H9 (cell line): ENCODE measurements at regions not wholly inside any gene's neighbourhood (a gene's known extent, or its start where the extent isn't known, plus 50 kb on each side); places are given as distances from the start of the nearest gene placed in this dataset.

Experiments
- DNase-seq: peaks from one replicate; pipeline ENCODE4 v3.0.0-alpha.2; 2017
- H2AFZ ChIP-seq: one replicate; pipeline ENCODE4 v1.6.1; 2013; ENCODE audit warnings: mild to moderate bottlenecking, low read length, control low read depth, moderate library complexity
- H2AK5ac ChIP-seq: 2 replicates; pipeline ENCODE4 v1.6.1; 2013; ENCODE audit warnings: low read length, control low read depth, mixed read lengths; ENCODE audit not compliant: insufficient read length
- H2BK120ac ChIP-seq: one replicate; pipeline ENCODE4 v1.6.1; 2013; ENCODE audit warnings: low read depth, mild to moderate bottlenecking, low read length, control low read depth, inconsistent platforms; ENCODE audit not compliant: poor library complexity, severe bottlenecking
- H2BK12ac ChIP-seq: 2 replicates; pipeline ENCODE4 v1.6.1; 2013; ENCODE audit warnings: low read length, control low read depth, mixed read lengths, low read depth; ENCODE audit not compliant: insufficient read length
- H2BK15ac ChIP-seq: 2 replicates; pipeline ENCODE4 v1.6.1; 2013; ENCODE audit warnings: low read depth, low read length, control low read depth
- H2BK20ac ChIP-seq: one replicate; pipeline ENCODE4 v1.6.1; 2013; ENCODE audit warnings: low read depth, mild to moderate bottlenecking, low read length, control low read depth, inconsistent platforms; ENCODE audit not compliant: poor library complexity, severe bottlenecking
- H2BK5ac ChIP-seq: 2 replicates; pipeline ENCODE4 v1.6.1; 2013; ENCODE audit warnings: low read length, control low read depth, mixed read lengths; ENCODE audit not compliant: insufficient read length
- H3K14ac ChIP-seq: 2 replicates; pipeline ENCODE4 v1.6.1; 2013; ENCODE audit warnings: low read length, control low read depth; ENCODE audit not compliant: insufficient read depth
- H3K18ac ChIP-seq: 2 replicates; pipeline ENCODE4 v1.6.1; 2013; ENCODE audit warnings: low read depth, mild to moderate bottlenecking, mixed read lengths, low read length, control low read depth; ENCODE audit not compliant: insufficient read length
- H3K23ac ChIP-seq: 2 replicates; pipeline ENCODE4 v1.6.1; 2013; ENCODE audit warnings: low read length, control low read depth, mixed read lengths, low read depth; ENCODE audit not compliant: insufficient read length
- H3K23me2 ChIP-seq: 2 replicates; pipeline ENCODE4 v1.6.1; 2013; ENCODE audit warnings: low read depth, mild to moderate bottlenecking, mixed read lengths, low read length, control low read depth; ENCODE audit not compliant: insufficient read length, poor library complexity, severe bottlenecking
- H3K27ac ChIP-seq: 2 replicates; pipeline ENCODE4 v1.5.1; 2013; ENCODE audit warnings: low read length, control low read depth, mixed read lengths, low read depth; ENCODE audit not compliant: insufficient read length
- H3K27me3 ChIP-seq: 2 replicates; pipeline ENCODE4 v1.6.1; 2013; ENCODE audit warnings: low read length, control low read depth, inconsistent platforms; ENCODE audit not compliant: insufficient read depth
- H3K4ac ChIP-seq: 2 replicates; pipeline ENCODE4 v1.6.1; 2013; ENCODE audit warnings: low read depth, mild to moderate bottlenecking, control low read depth, inconsistent platforms, low read length, moderate library complexity
- H3K4me1 ChIP-seq: 2 replicates; pipeline ENCODE4 v1.6.1; 2013; ENCODE audit warnings: low read length, control low read depth, inconsistent platforms; ENCODE audit not compliant: insufficient read depth
- H3K4me2 ChIP-seq: 2 replicates; pipeline ENCODE4 v1.6.1; 2013; ENCODE audit warnings: low read length, control low read depth, mixed read lengths; ENCODE audit not compliant: insufficient read length, insufficient read depth
- H3K56ac ChIP-seq: 2 replicates; pipeline ENCODE4 v1.6.1; 2013; ENCODE audit warnings: low read depth, mild to moderate bottlenecking, mixed read lengths, low read length, control low read depth; ENCODE audit not compliant: insufficient read length
- H3K79me1 ChIP-seq: 2 replicates; pipeline ENCODE4 v1.6.1; 2013; ENCODE audit warnings: low read depth, mild to moderate bottlenecking, moderate library complexity, low read length, control low read depth, inconsistent platforms; ENCODE audit not compliant: insufficient read depth, poor library complexity, severe bottlenecking
- H3K79me2 ChIP-seq: 2 replicates; pipeline ENCODE4 v1.6.1; 2013; ENCODE audit warnings: low read length, control low read depth, inconsistent platforms; ENCODE audit not compliant: insufficient read depth
- H3K9ac ChIP-seq: 2 replicates; pipeline ENCODE4 v1.6.1; 2013; ENCODE audit warnings: low read length, control low read depth, mixed read lengths; ENCODE audit not compliant: insufficient read length; ENCODE audit errors: extremely low read depth
- H3K9me3 ChIP-seq: one replicate; pipeline ENCODE4 v1.6.1; 2013; ENCODE audit warnings: low read depth, low read length, inconsistent platforms; ENCODE audit not compliant: control insufficient read depth
- H3T11ph ChIP-seq: one replicate; pipeline ENCODE4 v1.6.1; 2013; ENCODE audit warnings: mild to moderate bottlenecking, low read length, control low read depth, inconsistent platforms
- H4K20me1 ChIP-seq: one replicate; pipeline ENCODE4 v1.6.1; 2013; ENCODE audit not compliant: control insufficient read depth, insufficient read length, insufficient read depth
- H4K5ac ChIP-seq: 2 replicates; pipeline ENCODE4 v1.6.1; 2013; ENCODE audit warnings: low read depth, mild to moderate bottlenecking, mixed read lengths, low read length, control low read depth; ENCODE audit not compliant: insufficient read length
- H4K8ac ChIP-seq: replicated peaks from 2 replicates; pipeline ENCODE4 v1.6.1; 2013; ENCODE audit warnings: low read length, control low read depth, mixed read lengths, low read depth; ENCODE audit not compliant: insufficient read length
- H4K91ac ChIP-seq: 2 replicates; pipeline ENCODE4 v1.6.1; 2013; ENCODE audit warnings: low read depth, mild to moderate bottlenecking, moderate library complexity, mixed read lengths, low read length, control low read depth; ENCODE audit not compliant: insufficient read length
- H3K27ac Mint-ChIP-seq, 3 experiments: 2 replicates in 2 of 3; 3 replicates in 1 of 3; pipeline ENCODE4 v1.8.0; 2020 to 2021; ENCODE audit warnings: mixed read lengths in 3 of 3, mild to moderate bottlenecking in 1 of 3, moderate library complexity in 1 of 3
- H3K27me3 Mint-ChIP-seq: 2 replicates; pipeline ENCODE4 v1.8.0; 2021; ENCODE audit warnings: low read depth, mild to moderate bottlenecking, moderate library complexity, mixed read lengths
- H3K36me3 Mint-ChIP-seq, 3 experiments: 2 replicates in 2 of 3; 3 replicates in 1 of 3; pipeline ENCODE4 v1.8.0; 2020 to 2021; ENCODE audit warnings: low read depth in 3 of 3, mixed read lengths in 3 of 3; ENCODE audit not compliant: insufficient read depth in 1 of 3
- H3K4me1 Mint-ChIP-seq, 2 experiments: 2 replicates each; pipeline ENCODE4 v1.8.0; 2020; ENCODE audit warnings: mixed read lengths in 2 of 2
- H3K4me3 Mint-ChIP-seq, 2 experiments: 2 replicates in 1 of 2; 3 replicates in 1 of 2; pipeline ENCODE4 v1.8.0; 2020 to 2021; ENCODE audit warnings: mild to moderate bottlenecking in 2 of 2, mixed read lengths in 2 of 2, moderate library complexity in 1 of 2
- H3K9me3 Mint-ChIP-seq, 2 experiments: 2 replicates in 1 of 2; 3 replicates in 1 of 2; pipeline ENCODE4 v1.8.0; 2020; ENCODE audit warnings: mild to moderate bottlenecking in 2 of 2, mixed read lengths in 2 of 2, moderate library complexity in 1 of 2
- WGBS: extraction: QIAGEN DNeasy Blood & Tissue Kit; methylation state at CpG from one replicate; pipeline ENCODE4 v1.1.7; 2013; ENCODE audit warnings: missing lambda C conversion rate, low lambda C conversion rate, mixed read lengths; ENCODE audit not compliant: insufficient read length; ENCODE audit errors: extremely low coverage; 5-methylcytosine and 5-hydroxymethylcytosine counted together
- TF ChIP-seq, protein P1 (sequence below): fragments of 200-600 bp; sonication (generic); conservative IDR thresholded peaks from 3 replicates; pipeline ENCODE4 v1.8.0; 2021; ENCODE audit warnings: antibody characterized with exemption, mild to moderate bottlenecking

GRCh38 chr4:71136071-71136470 is 142.6 kb downstream of the DCK start:
- Histone ChIP-seq H3K27ac (no peak overlapping the region), H4K20me1 (no peaks in the 10 kb centered on the region), H2AFZ (no peak overlapping the region), H2BK15ac (no peak overlapping the region), H3K23me2 (no peaks in the 10 kb centered on the region), H3K56ac (no peak overlapping the region), H3K9me3 (no peaks in the 10 kb centered on the region), H3K18ac (no peak overlapping the region), H3K4me2 (no peak overlapping the region), H3K27me3 (no peaks in the 10 kb centered on the region; the same call in 1 of the 2 replicates), H2BK120ac (no peak overlapping the region), H4K91ac (no peak overlapping the region), H3K79me2 (no peaks in the 10 kb centered on the region), H2BK5ac (no peak overlapping the region), H2BK20ac (no peak overlapping the region), H3K9ac (no peak overlapping the region), H3K4ac (no peak overlapping the region), H3K79me1 (no peaks in the 10 kb centered on the region), H2AK5ac (no peak overlapping the region), H3K4me1 (no peaks in the 10 kb centered on the region), H4K5ac (no peak overlapping the region), H3T11ph (no peak overlapping the region), H3K14ac (no peak overlapping the region), H2BK12ac (no peak overlapping the region), H3K23ac (no peak overlapping the region), H4K8ac (no peak overlapping the region)
- TF ChIP-seq, protein P1, sequence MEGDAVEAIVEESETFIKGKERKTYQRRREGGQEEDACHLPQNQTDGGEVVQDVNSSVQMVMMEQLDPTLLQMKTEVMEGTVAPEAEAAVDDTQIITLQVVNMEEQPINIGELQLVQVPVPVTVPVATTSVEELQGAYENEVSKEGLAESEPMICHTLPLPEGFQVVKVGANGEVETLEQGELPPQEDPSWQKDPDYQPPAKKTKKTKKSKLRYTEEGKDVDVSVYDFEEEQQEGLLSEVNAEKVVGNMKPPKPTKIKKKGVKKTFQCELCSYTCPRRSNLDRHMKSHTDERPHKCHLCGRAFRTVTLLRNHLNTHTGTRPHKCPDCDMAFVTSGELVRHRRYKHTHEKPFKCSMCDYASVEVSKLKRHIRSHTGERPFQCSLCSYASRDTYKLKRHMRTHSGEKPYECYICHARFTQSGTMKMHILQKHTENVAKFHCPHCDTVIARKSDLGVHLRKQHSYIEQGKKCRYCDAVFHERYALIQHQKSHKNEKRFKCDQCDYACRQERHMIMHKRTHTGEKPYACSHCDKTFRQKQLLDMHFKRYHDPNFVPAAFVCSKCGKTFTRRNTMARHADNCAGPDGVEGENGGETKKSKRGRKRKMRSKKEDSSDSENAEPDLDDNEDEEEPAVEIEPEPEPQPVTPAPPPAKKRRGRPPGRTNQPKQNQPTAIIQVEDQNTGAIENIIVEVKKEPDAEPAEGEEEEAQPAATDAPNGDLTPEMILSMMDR: no peak
- no peaks in the 10 kb centered on the region for H3K36me3 Mint-ChIP-seq
- 0 out of 5 replicates have a peak, but pooled peaks cover 0 to 3% of the 10 kb centered on the region in 2 experiments for H3K9me3 Mint-ChIP-seq
- no peak overlapping the region for H3K4me3 Mint-ChIP-seq
- H3K27me3 Mint-ChIP-seq: no peaks in the 10 kb centered on the region
- H3K27ac Mint-ChIP-seq: no peak overlapping the region
- no peaks in the 10 kb centered on the region for H3K4me1 Mint-ChIP-seq
- no peak for DNase-seq
- no CpG with 5 or more reads among the region's 1 CpG for WGBS
